ENCODE measurements at regions not wholly inside any gene's neighbourhood (a gene's known extent, or its start where the extent isn't known, plus 50 kb on each side); places are given as distances from the start of the nearest gene placed in this dataset.
"Not testable (repeated sequence)": the region's sequence is repeated elsewhere in the genome, so short reads cannot be mapped to it uniquely, and the experiment has no call there.

DNA sequence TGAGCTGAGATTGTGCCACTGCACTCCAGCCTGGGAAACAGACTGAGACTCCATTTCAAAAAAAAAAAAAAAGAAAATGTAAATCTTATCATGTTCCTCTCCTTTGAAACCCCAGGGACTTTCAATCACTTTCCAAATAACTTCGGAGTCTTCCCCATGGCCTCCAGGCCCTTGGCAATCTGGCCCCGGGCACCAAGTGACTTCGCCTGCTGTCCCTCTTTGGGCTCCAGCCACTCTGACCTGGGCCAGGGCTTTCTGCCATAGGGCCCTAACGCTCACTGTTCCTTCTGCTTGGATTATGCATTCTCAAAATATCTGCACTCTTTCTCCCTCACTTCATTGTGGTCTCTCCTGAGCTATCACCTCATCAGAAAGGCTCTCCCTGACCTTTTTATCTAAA, 260.9 kb downstream of the KLF13 start:
- Histone ChIP-seq H3K4me1 (replicated peaks in 1 of 2) (no peaks in the 10 kb centered on the region), H3K4me3 (no peak overlapping the region), H3K27ac (no peak overlapping the region)
- WGBS, 10 experiments = 17 to 100% (median 92%) methylated on average over 1 to 3 of the region's 4 CpGs; no CpG with 5 or more reads in 2 of the 10 experiments
- no peak for ATAC-seq (replicated peaks in 6 of 8)
- in situ Hi-C loops (cut with MboI; ENCODE audit: low pct_unique_long_range_greater_than_20kb in 2 of 9, low sequenced_read_pairs in 9 of 9, unreplicated experiment in 9 of 9) = no loop called here

GRCh38 chr15:31590609-31591008, 264.0 kb downstream of the KLF13 start:
- H3K4me1 ChIP-seq (replicated peaks in 1 of 2) = no peaks in the 10 kb centered on the region
- H3K27ac ChIP-seq = no peak overlapping the region
- 27 to 89% (median 56%) methylated on average over 2 to 4 of the region's 4 CpGs; no CpG with 5 or more reads in 4 of the 10 experiments for WGBS, 10 experiments
- no peak overlapping the region for H3K4me3 ChIP-seq
- peak in 1 of 8 experiments; percentile 80 for ATAC-seq (replicated peaks in 6 of 8)
- in situ Hi-C loops (cut with MboI; ENCODE audit: low pct_unique_long_range_greater_than_20kb in 2 of 9, low sequenced_read_pairs in 9 of 9, unreplicated experiment in 9 of 9) = no loop called here

GRCh38 chr15:31591908-31592307, 265.3 kb downstream of the KLF13 start:
- in situ Hi-C loops (cut with MboI; ENCODE audit: low pct_unique_long_range_greater_than_20kb in 2 of 9, low sequenced_read_pairs in 9 of 9, unreplicated experiment in 9 of 9) = no loop called here

DNA sequence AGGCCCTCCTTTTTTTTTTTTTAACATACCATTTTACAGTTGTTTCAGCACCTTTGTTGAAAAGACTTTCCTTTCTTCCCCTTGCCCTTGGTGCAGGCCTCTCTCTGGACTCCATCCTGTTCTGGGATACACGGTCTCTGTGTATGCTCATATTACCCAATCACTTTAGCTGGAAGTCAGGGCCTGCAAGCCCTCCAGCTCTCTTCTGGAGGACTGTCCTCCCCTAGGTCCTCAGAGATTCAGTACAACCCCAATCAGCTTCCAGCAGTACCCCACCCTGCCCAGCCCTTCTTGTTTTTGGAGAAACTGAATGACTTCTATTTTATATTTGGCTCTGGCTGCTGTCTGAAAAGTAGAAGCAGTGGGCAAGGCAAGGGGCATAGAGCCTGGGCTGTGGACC, 270.8 kb downstream of the KLF13 start:
- no peak overlapping the region for H3K4me3 ChIP-seq
- 40 to 100% (median 41%) methylated on average over 1 of the region's 1 CpG; no CpG with 5 or more reads in 6 of the 10 experiments for WGBS, 10 experiments
- H3K27ac ChIP-seq = no peak overlapping the region
- H3K4me1 ChIP-seq (replicated peaks in 1 of 2) = peaks cover 6 to 7% of the 10 kb centered on the region in 2 donors
- ATAC-seq (replicated peaks in 6 of 8) = no peak
- in situ Hi-C loops (cut with MboI; ENCODE audit: low pct_unique_long_range_greater_than_20kb in 2 of 9, low sequenced_read_pairs in 9 of 9, unreplicated experiment in 9 of 9) = no loop called here

More at GRCh38 chr15:31591908-31592307, 265.3 kb downstream of the KLF13 start:
- Histone ChIP-seq H3K27ac (no peak overlapping the region), H3K4me3 (no peak overlapping the region), H3K4me1 (replicated peaks in 1 of 2) (no peaks in the 10 kb centered on the region)
- no peak for ATAC-seq (replicated peaks in 6 of 8)

DNA sequence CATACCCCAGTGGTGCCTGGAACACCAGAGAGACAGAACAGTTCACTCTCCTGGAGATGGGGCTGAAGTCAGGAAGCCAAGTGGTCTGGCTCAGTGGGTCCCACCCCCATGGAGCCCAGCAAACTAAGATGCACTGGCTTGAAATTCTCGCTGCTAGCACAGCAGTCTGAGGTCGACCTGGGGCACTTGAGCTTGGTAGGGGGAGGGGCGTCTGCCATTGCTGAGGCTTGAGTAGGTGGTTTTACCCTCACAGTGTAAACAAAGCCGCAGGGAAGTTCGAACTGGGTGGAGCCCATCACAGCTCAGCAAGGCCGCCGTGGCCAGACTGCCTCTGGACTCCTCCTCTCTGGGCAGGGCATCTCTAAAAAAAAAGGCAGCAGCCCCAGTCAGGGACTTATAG, 272.0 kb downstream of the KLF13 start:
- peak in 7 of 8 experiments; percentile 36 to 79 (median 59) for ATAC-seq (replicated peaks in 6 of 8)
- in situ Hi-C loops (cut with MboI; ENCODE audit: low pct_unique_long_range_greater_than_20kb in 2 of 9, low sequenced_read_pairs in 9 of 9, unreplicated experiment in 9 of 9) = no loop called here
- H3K4me1 ChIP-seq (replicated peaks in 1 of 2) = peaks cover 6 to 7% of the 10 kb centered on the region in 2 donors
- no peak overlapping the region for H3K4me3 ChIP-seq
- no CpG with 5 or more reads among the region's 7 CpGs for WGBS, 10 experiments
- H3K27ac ChIP-seq = no peak overlapping the region

DNA sequence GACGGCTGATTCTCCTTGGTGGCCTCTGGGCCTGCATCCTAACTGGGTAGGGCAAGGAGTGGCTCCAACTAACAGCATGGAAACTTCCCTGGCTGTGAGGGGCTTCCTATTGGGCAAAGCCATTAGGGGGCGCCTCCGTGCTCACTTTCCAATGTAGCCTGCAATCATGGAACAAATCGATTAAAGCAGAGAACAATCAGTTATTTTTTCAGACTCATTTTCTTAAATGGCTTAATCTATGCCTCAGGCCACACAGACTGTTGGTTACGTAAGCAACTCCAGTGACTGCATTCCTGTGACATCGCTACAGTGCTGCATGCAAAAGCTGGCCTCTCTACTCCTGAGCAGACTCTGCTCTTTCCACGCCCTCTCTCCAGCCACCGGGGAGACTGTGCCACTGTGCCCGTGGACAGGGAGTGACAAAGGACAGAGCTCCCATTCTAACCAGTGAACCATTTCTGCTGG, 278.9 kb downstream of the KLF13 start:
- H3K4me1 ChIP-seq (replicated peaks in 1 of 2) = no peaks in the 10 kb centered on the region
- ATAC-seq (replicated peaks in 6 of 8) = peak in 5 of 8 experiments; percentile 52 to 96 (median 80)
- H3K27ac ChIP-seq = no peak overlapping the region
- WGBS, 10 experiments = 23 to 93% (median 66%) methylated on average over 1 to 8 of the region's 9 CpGs; no CpG with 5 or more reads in 3 of the 10 experiments
- no peak overlapping the region for H3K4me3 ChIP-seq
- in situ Hi-C loops (cut with MboI; ENCODE audit: low pct_unique_long_range_greater_than_20kb in 2 of 9, low sequenced_read_pairs in 9 of 9, unreplicated experiment in 9 of 9) = no loop called here

DNA sequence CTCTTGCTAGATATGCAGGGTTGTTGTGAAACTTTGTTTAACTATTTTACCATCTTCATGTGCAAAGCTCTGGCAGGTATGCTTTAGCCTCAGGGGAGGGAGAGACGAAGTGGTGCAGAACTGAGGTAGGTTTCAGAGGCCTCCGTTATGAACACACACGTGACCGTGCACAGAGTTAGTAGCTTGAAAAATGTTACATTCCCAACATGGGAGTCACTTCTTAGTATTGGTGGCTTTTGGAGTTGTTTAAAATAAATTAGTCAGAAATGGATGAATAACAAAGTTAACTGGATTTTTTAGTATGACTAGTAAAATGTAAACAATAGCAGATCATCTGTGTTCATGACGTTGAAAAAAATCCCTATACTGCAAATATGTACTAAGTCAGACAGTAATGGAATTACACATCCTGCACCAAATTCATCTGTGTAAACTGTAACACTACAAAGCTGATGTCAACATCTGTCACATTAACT, 279.6 kb downstream of the KLF13 start:
- H3K4me3 ChIP-seq = no peak overlapping the region
- no peaks in the 10 kb centered on the region for H3K4me1 ChIP-seq (replicated peaks in 1 of 2)
- in situ Hi-C loops (cut with MboI; ENCODE audit: low pct_unique_long_range_greater_than_20kb in 2 of 9, low sequenced_read_pairs in 9 of 9, unreplicated experiment in 9 of 9) = no loop called here
- no peak overlapping the region for H3K27ac ChIP-seq
- 7 to 100% (median 90%) methylated on average over 2 to 5 of the region's 5 CpGs; no CpG with 5 or more reads in 1 of the 10 experiments for WGBS, 10 experiments
- ATAC-seq (replicated peaks in 6 of 8) = peak in 4 of 8 experiments; percentile 15 to 66 (median 43)

GRCh38 chr15:31606931-31607497, 280.4 kb downstream of the KLF13 start:
- no peaks in the 10 kb centered on the region for H3K4me1 ChIP-seq (replicated peaks in 1 of 2)
- in situ Hi-C loops (cut with MboI; ENCODE audit: low pct_unique_long_range_greater_than_20kb in 2 of 9, low sequenced_read_pairs in 9 of 9, unreplicated experiment in 9 of 9) = no loop called here
- no peak for ATAC-seq (replicated peaks in 6 of 8)
- 33 to 100% (median 67%) methylated on average over 1 of the region's 1 CpG; no CpG with 5 or more reads in 1 of the 10 experiments for WGBS, 10 experiments
- H3K27ac ChIP-seq = no peak overlapping the region
- H3K4me3 ChIP-seq = no peak overlapping the region

DNA sequence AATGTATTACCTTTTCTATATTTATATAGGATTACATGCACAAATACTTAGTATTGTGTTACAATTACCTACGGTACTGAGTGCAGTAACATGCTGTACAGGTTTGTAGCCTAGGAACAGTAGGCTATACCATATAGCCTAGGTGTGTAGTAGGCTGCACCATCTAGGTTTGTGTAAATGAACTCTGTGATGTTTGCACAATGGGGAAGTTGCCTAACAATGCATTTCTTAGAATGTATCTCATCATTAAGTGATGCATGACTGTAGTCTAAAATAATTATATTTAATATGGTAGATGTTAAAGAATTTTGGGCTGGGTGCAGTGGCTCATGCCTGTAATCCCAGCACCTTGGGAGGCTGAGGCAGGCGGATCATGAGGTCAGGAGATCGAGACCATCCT, 281.0 kb downstream of the KLF13 start:
- H3K4me3 ChIP-seq = no peak overlapping the region
- 60 to 100% (median 82%) methylated on average over 1 to 3 of the region's 3 CpGs; no CpG with 5 or more reads in 4 of the 10 experiments for WGBS, 10 experiments
- no peak for ATAC-seq (replicated peaks in 6 of 8)
- no peak overlapping the region for H3K27ac ChIP-seq
- in situ Hi-C loops (cut with MboI; ENCODE audit: low pct_unique_long_range_greater_than_20kb in 2 of 9, low sequenced_read_pairs in 9 of 9, unreplicated experiment in 9 of 9) = no loop called here
- no peaks in the 10 kb centered on the region for H3K4me1 ChIP-seq (replicated peaks in 1 of 2)

- Histone ChIP-seq H3K4me1 (replicated peaks in 1 of 2) (no peaks in the 10 kb centered on the region), H3K4me3 (no peak overlapping the region), H3K27ac (no peak overlapping the region)
- in situ Hi-C loops (cut with MboI; ENCODE audit: low pct_unique_long_range_greater_than_20kb in 2 of 9, low sequenced_read_pairs in 9 of 9, unreplicated experiment in 9 of 9) = no loop called here
- ATAC-seq (replicated peaks in 6 of 8) = peak in 1 of 8 experiments; percentile 31
- WGBS, 10 experiments = 27 to 80% (median 57%) methylated on average over 1 to 3 of the region's 6 CpGs; no CpG with 5 or more reads in 6 of the 10 experiments
These were observed 282.6 kb downstream of the KLF13 start for GRCh38 chr15:31609258-31609681.

GRCh38 chr15:31609906-31610305, 283.3 kb downstream of the KLF13 start:
- Histone ChIP-seq H3K27ac (no peak overlapping the region), H3K4me1 (replicated peaks in 1 of 2) (no peaks in the 10 kb centered on the region), H3K4me3 (no peak overlapping the region)
- 75 to 100% (median 100%) methylated on average over 1 to 2 of the region's 2 CpGs; no CpG with 5 or more reads in 2 of the 10 experiments for WGBS, 10 experiments
- no peak for ATAC-seq (replicated peaks in 6 of 8)
- in situ Hi-C loops (cut with MboI; ENCODE audit: low pct_unique_long_range_greater_than_20kb in 2 of 9, low sequenced_read_pairs in 9 of 9, unreplicated experiment in 9 of 9) = no loop called here

DNA sequence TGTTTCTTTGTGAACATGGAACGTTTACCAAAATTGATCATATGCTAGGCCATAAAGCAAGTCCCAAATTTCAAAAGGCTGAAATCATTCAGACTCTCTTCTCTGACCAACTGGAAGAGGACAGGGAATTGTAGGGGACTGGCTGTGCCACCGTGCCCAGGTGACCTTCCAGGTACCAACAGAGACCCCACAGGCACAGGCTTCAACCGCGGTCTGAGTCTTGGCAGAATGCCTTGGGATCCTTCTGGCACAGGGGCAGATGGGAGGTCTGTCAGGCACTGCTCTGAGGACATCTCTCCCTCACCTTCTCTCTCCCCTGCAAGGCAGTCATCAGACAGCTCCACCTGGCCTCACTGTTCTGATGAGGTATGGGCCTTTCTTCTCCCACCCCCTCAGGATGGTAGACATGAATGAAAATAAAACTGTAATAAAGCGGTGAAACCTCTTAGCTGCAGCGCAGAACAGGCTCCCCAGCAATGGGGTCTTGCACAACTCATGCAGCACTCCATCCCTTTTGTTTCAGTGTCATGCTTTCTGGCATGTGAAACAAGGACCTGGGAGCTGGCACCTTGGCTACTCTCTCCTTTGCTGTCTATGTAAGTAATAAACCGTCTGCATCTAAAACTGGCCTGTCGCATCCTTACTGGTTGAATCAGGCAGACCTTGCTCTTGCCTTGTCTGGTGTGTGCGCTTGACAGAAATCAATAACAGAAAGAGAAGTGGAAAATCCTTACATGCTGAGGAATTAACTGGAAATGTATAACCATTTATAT, 289.2 kb downstream of the KLF13 start:
- in situ Hi-C loops (cut with MboI; ENCODE audit: low pct_unique_long_range_greater_than_20kb in 2 of 9, low sequenced_read_pairs in 9 of 9, unreplicated experiment in 9 of 9) = no loop called here
- Histone ChIP-seq H3K4me3 (no peak overlapping the region), H3K4me1 (replicated peaks in 1 of 2) (no peaks in the 10 kb centered on the region), H3K27ac (no peak overlapping the region)
- WGBS, 10 experiments = 20 to 100% (median 80%) methylated on average over 1 to 7 of the region's 9 CpGs
- peak in 1 of 8 experiments; percentile 30 for ATAC-seq (replicated peaks in 6 of 8)

GRCh38 chr15:31623297-31623696, 296.7 kb downstream of the KLF13 start:
- H3K27ac ChIP-seq; in situ Hi-C loops (cut with MboI; ENCODE audit: low pct_unique_long_range_greater_than_20kb in 2 of 9, low sequenced_read_pairs in 9 of 9, unreplicated experiment in 9 of 9); H3K4me1 ChIP-seq (replicated peaks in 1 of 2); ATAC-seq (replicated peaks in 6 of 8); H3K4me3 ChIP-seq: not testable (repeated sequence)
- WGBS, 10 experiments = 33 to 88% methylated on average over 1 to 3 of the region's 11 CpGs; no CpG with 5 or more reads in 8 of the 10 experiments

All from motor neuron (in vitro differentiated cells).